ENCODE measurements at regions not wholly inside any gene's neighbourhood (a gene's known extent, or its start where the extent isn't known, plus 50 kb on each side); places are given as distances from the start of the nearest gene placed in this dataset.
A peak's percentile ranks its signal among the peaks of the same experiment; 100 is the strongest.

DNA sequence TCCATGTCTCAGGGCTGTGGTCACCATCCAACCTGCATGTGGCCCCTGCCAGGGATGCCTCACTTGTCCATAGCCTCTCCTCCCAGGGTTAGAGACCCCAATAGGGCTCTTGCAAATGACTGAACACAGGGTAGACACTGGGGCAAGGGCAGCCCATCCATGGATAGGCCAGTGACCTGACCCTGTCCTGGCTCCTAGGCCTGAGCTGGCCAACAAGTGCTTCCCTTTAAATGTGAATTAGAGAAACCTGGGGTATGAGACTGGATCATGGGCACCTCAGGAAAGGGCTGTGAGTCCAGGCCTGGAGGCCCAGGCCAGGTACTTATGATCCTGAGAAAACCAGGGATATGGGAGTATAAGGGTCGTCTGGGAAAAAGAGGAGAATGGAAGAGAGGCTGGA is 64.5 kb downstream of the COPS8 start:
- DNase-seq (ENCODE audit: low read depth in 2 of 2), result no peak

DNA sequence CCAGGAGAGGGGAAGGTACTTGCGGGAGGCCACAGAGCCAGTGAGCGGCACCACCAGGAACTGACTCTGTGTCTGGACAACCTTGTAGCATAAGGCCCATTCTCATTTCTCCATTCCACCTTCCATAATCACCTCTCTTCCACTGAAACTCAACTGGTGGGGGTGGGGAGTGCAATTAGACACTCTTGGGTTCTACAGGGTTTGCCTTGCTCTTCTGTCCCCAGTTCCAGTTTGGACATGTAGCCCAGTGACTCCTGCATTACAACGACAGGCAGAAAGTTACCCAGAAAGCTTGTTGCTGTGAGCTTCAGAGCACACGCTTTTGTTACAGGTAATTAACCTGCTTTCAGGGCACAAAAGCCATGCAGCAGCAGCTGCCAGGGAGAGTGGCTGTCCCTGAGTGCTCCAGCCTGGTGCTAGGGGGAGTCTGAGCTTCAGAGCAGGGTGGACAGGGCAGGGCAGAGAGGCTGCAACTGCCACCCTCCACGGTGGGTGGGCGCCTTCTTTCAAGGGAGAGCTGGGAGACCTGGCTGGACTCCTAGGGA is 65.2 kb downstream of the COPS8 start:
- DNase-seq (ENCODE audit: low read depth in 2 of 2), result no peak

- no peak for DNase-seq (ENCODE audit: low read depth in 2 of 2)
Observed at GRCh38 chr2:237152361-237152760, 66.7 kb downstream of the COPS8 start.

- DNase-seq (ENCODE audit: low read depth in 2 of 2), result no peak
Observed at GRCh38 chr2:237153181-237153580, 67.5 kb downstream of the COPS8 start.

- DNase-seq (ENCODE audit: low read depth in 2 of 2), result peak; percentile 75 to 82
Observed at GRCh38 chr2:237154082-237154638, 68.5 kb downstream of the COPS8 start.

GRCh38 chr2:237154884-237155851 is 69.5 kb downstream of the COPS8 start:
- no peak for DNase-seq (ENCODE audit: low read depth in 2 of 2)

GRCh38 chr2:237156031-237156856 is 70.6 kb downstream of the COPS8 start:
- peak; percentile 85 to 93 for DNase-seq (ENCODE audit: low read depth in 2 of 2)

DNA sequence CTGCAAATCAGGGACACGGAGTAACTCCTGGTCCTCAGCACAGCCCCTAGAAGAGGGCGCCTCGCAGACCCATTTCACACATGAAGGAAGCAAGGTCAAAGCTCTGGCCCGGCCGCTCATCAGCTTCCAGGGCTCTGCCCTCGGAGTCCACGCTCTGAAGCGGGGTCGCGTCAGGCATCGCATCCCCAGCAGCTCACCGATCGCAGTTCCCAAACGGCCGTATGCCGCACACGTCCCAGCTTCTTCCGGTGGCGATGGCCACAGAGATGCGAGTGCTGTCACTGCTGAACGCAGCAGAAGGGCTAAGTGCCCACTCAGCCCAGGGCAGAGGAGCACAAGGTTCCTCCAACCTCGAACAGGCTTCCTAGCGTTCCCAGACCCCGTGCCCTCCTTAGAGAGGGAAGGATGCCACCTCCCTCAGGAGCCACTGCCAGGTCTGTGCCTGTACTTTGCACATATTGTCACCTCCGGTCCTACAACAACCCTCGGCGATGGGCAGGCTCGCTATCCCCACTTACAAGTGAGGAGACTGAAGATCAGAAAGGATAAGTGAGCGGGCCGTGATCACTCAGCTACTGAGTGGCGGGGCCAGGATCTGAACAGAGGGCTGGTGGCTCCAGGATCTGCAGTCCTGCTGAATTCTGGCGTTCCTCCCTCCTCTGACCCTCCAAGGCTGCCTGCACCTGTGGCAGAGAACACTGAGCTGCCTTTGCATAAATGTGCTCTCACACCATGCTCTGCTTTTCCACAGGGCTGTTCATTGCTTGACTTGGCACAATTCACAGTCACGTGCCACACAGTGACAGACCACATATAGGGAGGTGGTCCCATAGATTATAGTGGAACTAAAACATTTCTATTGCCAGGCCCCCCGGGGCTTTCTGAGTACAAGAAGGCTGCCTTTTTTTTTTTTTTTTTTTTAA is 71.4 kb downstream of the COPS8 start:
- DNase-seq (ENCODE audit: low read depth in 2 of 2), result peak in 1 of 2 donors; percentile 29

DNA sequence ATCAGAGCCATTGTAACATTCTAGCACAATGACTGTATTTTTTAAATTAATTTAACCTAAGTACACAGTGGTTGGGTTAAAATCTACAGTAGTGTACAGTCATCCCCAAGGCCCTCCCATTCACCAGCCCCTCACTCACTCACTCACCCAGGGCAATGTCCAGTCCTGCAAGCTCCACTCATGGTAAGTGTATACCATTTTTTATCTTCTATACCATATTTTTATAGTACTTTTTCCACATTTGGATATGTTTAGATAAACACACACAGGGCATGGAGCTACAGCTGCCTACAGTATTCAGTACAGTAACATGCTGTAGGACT is 72.1 kb downstream of the COPS8 start:
- DNase-seq (ENCODE audit: low read depth in 2 of 2), result no peak

DNA sequence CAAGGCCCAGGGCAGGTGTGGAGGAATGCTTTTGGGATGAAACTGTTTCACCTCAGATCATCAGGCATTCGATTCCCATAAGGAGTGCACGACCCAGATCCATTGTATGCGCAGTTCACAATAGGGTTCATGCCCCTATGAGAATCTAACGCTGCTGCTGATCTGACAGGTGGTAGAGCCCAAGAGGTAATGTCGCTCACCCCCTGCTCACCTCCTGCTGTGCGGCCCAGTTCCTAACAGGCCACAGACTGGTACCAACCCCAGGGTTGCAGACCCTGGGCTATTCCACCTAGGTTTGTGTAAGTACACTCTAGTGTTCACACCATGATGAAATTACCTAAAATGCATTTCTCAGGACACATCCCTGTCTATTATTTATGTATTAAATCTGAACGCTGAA is 72.5 kb downstream of the COPS8 start:
- DNase-seq (ENCODE audit: low read depth in 2 of 2), result no peak

- DNase-seq (ENCODE audit: low read depth in 2 of 2), result peak in 1 of 2 donors; percentile 82
Observed at GRCh38 chr2:237159006-237159911, 73.6 kb downstream of the COPS8 start.

- no peak for DNase-seq (ENCODE audit: low read depth in 2 of 2)
Observed at GRCh38 chr2:237160271-237160919, 74.7 kb downstream of the COPS8 start.

- DNase-seq (ENCODE audit: low read depth in 2 of 2), result no peak
Observed at GRCh38 chr2:237161189-237161588, 75.5 kb downstream of the COPS8 start.

GRCh38 chr2:237162959-237163358 is 77.3 kb downstream of the COPS8 start:
- DNase-seq (ENCODE audit: low read depth in 2 of 2), result no peak

GRCh38 chr2:237164474-237165042 is 78.9 kb downstream of the COPS8 start:
- DNase-seq (ENCODE audit: low read depth in 2 of 2), result no peak

- peak; percentile 51 to 58 for DNase-seq (ENCODE audit: low read depth in 2 of 2)
Observed at GRCh38 chr2:237165405-237166276, 80.0 kb downstream of the COPS8 start.

GRCh38 chr2:237167038-237167437 is 81.3 kb downstream of the COPS8 start:
- DNase-seq (ENCODE audit: low read depth in 2 of 2), result no peak

- no peak for DNase-seq (ENCODE audit: low read depth in 2 of 2)
Observed at GRCh38 chr2:237167934-237168333, 82.2 kb downstream of the COPS8 start.
